ENCODE measurements at regions not wholly inside any gene's neighbourhood (a gene's known extent, or its start where the extent isn't known, plus 50 kb on each side); places are given as distances from the start of the nearest gene placed in this dataset.

DNA sequence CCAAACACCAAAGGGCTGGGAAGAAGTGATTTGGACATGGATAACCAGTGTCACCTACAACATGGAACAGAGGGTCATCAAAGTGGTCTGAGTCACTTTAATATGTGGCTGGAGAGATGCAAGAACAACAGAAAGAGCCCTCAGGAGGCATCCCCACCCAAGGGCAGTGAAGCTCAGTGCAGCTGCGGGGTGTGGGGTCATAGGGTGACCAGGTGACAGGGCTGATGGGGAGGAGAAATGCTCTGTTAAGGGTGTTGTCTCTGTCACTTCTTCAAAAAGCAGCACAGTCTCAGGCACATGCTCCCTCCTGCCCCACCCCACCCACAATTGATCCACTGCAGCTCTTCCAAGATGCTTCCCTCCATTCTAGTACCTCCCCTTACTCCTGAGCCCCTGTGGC, 819.1 kb downstream of the KCNJ18 start:
- Histone ChIP-seq H2AFZ (ENCODE audit: low read depth, low read length) (no peak overlapping the region), H4K20me1 (ENCODE audit: insufficient read depth, low read length) (no peaks in the 10 kb centered on the region), H3K79me2 (ENCODE audit: insufficient read depth, low read length) (no peaks in the 10 kb centered on the region), H3K9ac (ENCODE audit: low read depth, low read length) (no peak overlapping the region), H3K36me3 (ENCODE audit: insufficient read depth, low read length) (no peaks in the 10 kb centered on the region), H3K27ac (ENCODE audit: low read length) (no peak overlapping the region), H3K27me3 (ENCODE audit: insufficient read depth, low read length, poor library complexity) (no peaks in the 10 kb centered on the region), H3K9me3 (ENCODE audit: insufficient read depth, low read length, severe bottlenecking) (peaks cover 1% of the 10 kb centered on the region), H3K4me2 (ENCODE audit: insufficient read depth, low read length) (no peak overlapping the region), H3K4me1 (ENCODE audit: insufficient read depth, low read length) (no peaks in the 10 kb centered on the region), H3K4me3 (ENCODE audit: low read depth in 1 of 2, low read length in 2 of 2) (no peak overlapping the region)
- DNase-seq (no peak), ATAC-seq (ENCODE audit: insufficient read depth, low read depth) (no peak)
- TF ChIP-seq EZH2 (IDR thresholded peaks at IDR 0.05; ENCODE audit: borderline replicate concordance, low read depth, low read length, severe bottlenecking): no peak
- TF ChIP-seq, protein P1, sequence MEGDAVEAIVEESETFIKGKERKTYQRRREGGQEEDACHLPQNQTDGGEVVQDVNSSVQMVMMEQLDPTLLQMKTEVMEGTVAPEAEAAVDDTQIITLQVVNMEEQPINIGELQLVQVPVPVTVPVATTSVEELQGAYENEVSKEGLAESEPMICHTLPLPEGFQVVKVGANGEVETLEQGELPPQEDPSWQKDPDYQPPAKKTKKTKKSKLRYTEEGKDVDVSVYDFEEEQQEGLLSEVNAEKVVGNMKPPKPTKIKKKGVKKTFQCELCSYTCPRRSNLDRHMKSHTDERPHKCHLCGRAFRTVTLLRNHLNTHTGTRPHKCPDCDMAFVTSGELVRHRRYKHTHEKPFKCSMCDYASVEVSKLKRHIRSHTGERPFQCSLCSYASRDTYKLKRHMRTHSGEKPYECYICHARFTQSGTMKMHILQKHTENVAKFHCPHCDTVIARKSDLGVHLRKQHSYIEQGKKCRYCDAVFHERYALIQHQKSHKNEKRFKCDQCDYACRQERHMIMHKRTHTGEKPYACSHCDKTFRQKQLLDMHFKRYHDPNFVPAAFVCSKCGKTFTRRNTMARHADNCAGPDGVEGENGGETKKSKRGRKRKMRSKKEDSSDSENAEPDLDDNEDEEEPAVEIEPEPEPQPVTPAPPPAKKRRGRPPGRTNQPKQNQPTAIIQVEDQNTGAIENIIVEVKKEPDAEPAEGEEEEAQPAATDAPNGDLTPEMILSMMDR (IDR thresholded peaks at IDR 0.05; ENCODE audit: borderline replicate concordance, extremely low read depth, low read length, poor library complexity, severe bottlenecking): no peak

DNA sequence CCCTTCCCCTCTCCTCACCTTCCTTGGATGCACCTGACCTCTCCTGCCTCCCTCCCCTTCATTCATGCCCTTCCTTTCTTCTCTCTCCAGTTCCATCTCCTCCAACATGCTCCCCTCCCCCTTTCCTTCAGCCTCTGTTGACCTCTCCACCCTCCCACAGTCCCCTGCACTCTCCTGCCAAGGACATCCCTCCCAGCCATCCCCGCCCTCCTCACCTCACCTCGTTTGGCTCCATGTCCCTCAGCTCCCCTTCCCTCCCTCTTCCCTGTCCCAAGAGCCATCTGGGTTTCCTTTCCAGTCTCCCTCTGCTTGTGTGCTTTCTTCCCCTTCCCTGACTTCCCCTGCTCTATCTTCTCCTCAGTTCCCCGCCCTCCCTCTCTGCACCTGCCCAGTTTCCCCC, 819.7 kb downstream of the KCNJ18 start:
- H2AFZ ChIP-seq (ENCODE audit: low read depth, low read length): no peak overlapping the region
- no peak overlapping the region for H3K9ac ChIP-seq (ENCODE audit: low read depth, low read length)
- ATAC-seq (ENCODE audit: insufficient read depth, low read depth) (no peak), DNase-seq (no peak)
- no peak overlapping the region for H3K4me2 ChIP-seq (ENCODE audit: insufficient read depth, low read length)
- no peaks in the 10 kb centered on the region for H3K4me1 ChIP-seq (ENCODE audit: insufficient read depth, low read length)
- no peaks in the 10 kb centered on the region for H3K79me2 ChIP-seq (ENCODE audit: insufficient read depth, low read length)
- no peak overlapping the region for H3K27ac ChIP-seq (ENCODE audit: low read length)
- no peaks in the 10 kb centered on the region for H3K27me3 ChIP-seq (ENCODE audit: insufficient read depth, low read length, poor library complexity)
- no peak for TF ChIP-seq EZH2 (IDR thresholded peaks at IDR 0.05; ENCODE audit: borderline replicate concordance, low read depth, low read length, severe bottlenecking)
- TF ChIP-seq, protein P1 (IDR thresholded peaks at IDR 0.05; ENCODE audit: borderline replicate concordance, extremely low read depth, low read length, poor library complexity, severe bottlenecking): no peak
- no peaks in the 10 kb centered on the region for H4K20me1 ChIP-seq (ENCODE audit: insufficient read depth, low read length)
- no peak overlapping the region for H3K4me3 ChIP-seq (ENCODE audit: low read depth in 1 of 2, low read length in 2 of 2)
- no peaks in the 10 kb centered on the region for H3K36me3 ChIP-seq (ENCODE audit: insufficient read depth, low read length)
- H3K9me3 ChIP-seq (ENCODE audit: insufficient read depth, low read length, severe bottlenecking): no peaks in the 10 kb centered on the region

DNA sequence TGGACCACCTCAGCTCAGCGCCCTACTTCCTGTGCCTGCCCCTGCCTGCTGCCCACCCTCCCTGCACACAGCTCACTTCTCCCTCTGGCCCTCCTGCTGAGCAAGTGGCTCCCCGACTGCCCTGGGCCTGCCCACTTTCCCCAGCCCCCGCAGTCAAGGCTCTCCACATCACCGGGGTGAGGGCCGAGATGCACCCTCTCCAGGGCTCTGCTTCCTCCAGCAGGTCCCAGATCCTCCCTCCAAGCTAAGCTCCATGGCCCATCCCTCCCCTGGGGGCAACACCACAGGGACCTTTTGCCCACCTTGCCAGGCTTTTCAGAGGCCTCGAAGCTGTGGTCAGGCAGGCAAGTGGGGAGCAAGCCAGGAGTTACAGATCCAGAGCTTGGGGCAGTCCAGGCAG, 820.2 kb downstream of the KCNJ18 start:
- H3K9me3 ChIP-seq (ENCODE audit: insufficient read depth, low read length, severe bottlenecking): no peaks in the 10 kb centered on the region

More for the DNA sequence above, 820.2 kb downstream of the KCNJ18 start:
- ATAC-seq (ENCODE audit: insufficient read depth, low read depth) (no peak), DNase-seq (no peak)
- no peaks in the 10 kb centered on the region for H4K20me1 ChIP-seq (ENCODE audit: insufficient read depth, low read length)
- H3K27me3 ChIP-seq (ENCODE audit: insufficient read depth, low read length, poor library complexity): no peaks in the 10 kb centered on the region
- no peaks in the 10 kb centered on the region for H3K79me2 ChIP-seq (ENCODE audit: insufficient read depth, low read length)
- TF ChIP-seq, protein P1 (IDR thresholded peaks at IDR 0.05; ENCODE audit: borderline replicate concordance, extremely low read depth, low read length, poor library complexity, severe bottlenecking): no peak
- TF ChIP-seq EZH2 (IDR thresholded peaks at IDR 0.05; ENCODE audit: borderline replicate concordance, low read depth, low read length, severe bottlenecking): no peak
- no peak overlapping the region for H2AFZ ChIP-seq (ENCODE audit: low read depth, low read length)
- H3K4me1 ChIP-seq (ENCODE audit: insufficient read depth, low read length): no peaks in the 10 kb centered on the region
- H3K4me3 ChIP-seq (ENCODE audit: low read depth in 1 of 2, low read length in 2 of 2): no peak overlapping the region
- H3K27ac ChIP-seq (ENCODE audit: low read length): no peak overlapping the region
- H3K4me2 ChIP-seq (ENCODE audit: insufficient read depth, low read length): no peak overlapping the region
- H3K36me3 ChIP-seq (ENCODE audit: insufficient read depth, low read length): no peaks in the 10 kb centered on the region
- H3K9ac ChIP-seq (ENCODE audit: low read depth, low read length): no peak overlapping the region
